Neutrophil (primary cell): ENCODE measurements at regions not wholly inside any gene's neighbourhood (a gene's known extent, or its start where the extent isn't known, plus 50 kb on each side); places are given as distances from the start of the nearest gene placed in this dataset.

Experiments
- H3K27ac ChIP-seq: fragments of 200-600 bp; sonication (generic); 2 replicates; pipeline ENCODE4 v1.5.1; 2016; ENCODE audit warnings: mild to moderate bottlenecking, moderate library complexity
- H3K27me3 ChIP-seq: fragments of 200-600 bp; sonication (generic); 2 replicates; pipeline ENCODE4 v1.6.0; 2016; ENCODE audit warnings: mild to moderate bottlenecking
- H3K36me3 ChIP-seq: fragments of 200-600 bp; sonication (generic); 2 replicates; pipeline ENCODE4 v1.5.1; 2017
- H3K4me1 ChIP-seq, 2 experiments: fragments of 200-600 bp in 1 of 2; sonication (generic) in 1 of 2; 1 replicate in 1 of 2; 2 replicates in 1 of 2; pipeline versions ENCODE4 v1.5.1 to v1.6.1; 2013 to 2016; ENCODE audit warnings: low read depth in 1 of 2, low read length in 1 of 2, mild to moderate bottlenecking in 1 of 2, moderate library complexity in 1 of 2; ENCODE audit not compliant: control insufficient read depth in 1 of 2, insufficient read depth in 1 of 2
- H3K4me3 ChIP-seq, 2 experiments: fragments of 200-600 bp in 1 of 2; sonication (generic) in 1 of 2; 1 replicate in 1 of 2; 2 replicates in 1 of 2; pipeline ENCODE4 v1.5.1; 2013 to 2016; ENCODE audit warnings: low read depth in 1 of 2, low read length in 1 of 2, mild to moderate bottlenecking in 1 of 2, moderate library complexity in 1 of 2
- H3K9me3 ChIP-seq: fragments of 200-600 bp; sonication (generic); 2 replicates; pipeline ENCODE4 v1.5.1; 2016
- CTCF ChIP-seq: fragments of 200-600 bp; sonication (generic); IDR thresholded peaks from 2 replicates; pipeline ENCODE4 v1.5.1; 2016; ENCODE audit warnings: antibody characterized with exemption

- Histone ChIP-seq H3K27me3 (no peaks in the 10 kb centered on the region), H3K36me3 (no peaks in the 10 kb centered on the region), H3K27ac (no peak overlapping the region), H3K4me3 (no peak overlapping the region), H3K9me3 (no peaks in the 10 kb centered on the region), H3K4me1 (no peaks in the 10 kb centered on the region)
- TF ChIP-seq CTCF = no peak
These were observed 144.1 kb upstream of the BTG1 start for GRCh38 chr12:92289629-92290349.

GRCh38 chr12:92288561-92288960, 142.9 kb upstream of the BTG1 start:
- Histone ChIP-seq H3K9me3 (no peaks in the 10 kb centered on the region), H3K27ac (no peak overlapping the region), H3K4me3 (no peak overlapping the region), H3K4me1 (no peaks in the 10 kb centered on the region), H3K27me3 (no peaks in the 10 kb centered on the region), H3K36me3 (no peaks in the 10 kb centered on the region)
- no peak for TF ChIP-seq CTCF

- Histone ChIP-seq H3K9me3 (no peaks in the 10 kb centered on the region), H3K27me3 (no peaks in the 10 kb centered on the region), H3K4me1 (no peaks in the 10 kb centered on the region), H3K27ac (no peak overlapping the region), H3K36me3 (no peaks in the 10 kb centered on the region), H3K4me3 (no peak overlapping the region)
- no peak for TF ChIP-seq CTCF
These were observed 132.8 kb upstream of the BTG1 start for GRCh38 chr12:92278378-92278828.

- Histone ChIP-seq H3K4me1 (no peaks in the 10 kb centered on the region), H3K9me3 (no peaks in the 10 kb centered on the region), H3K36me3 (no peaks in the 10 kb centered on the region), H3K4me3 (no peak overlapping the region), H3K27me3 (no peaks in the 10 kb centered on the region), H3K27ac (no peak overlapping the region)
- no peak for TF ChIP-seq CTCF
These were observed 132.1 kb upstream of the BTG1 start for GRCh38 chr12:92277795-92278194.

- TF ChIP-seq CTCF = no peak
- no peak overlapping the region for H3K4me3 ChIP-seq
- H3K4me1 ChIP-seq = no peaks in the 10 kb centered on the region
- no peaks in the 10 kb centered on the region for H3K9me3 ChIP-seq
- no peaks in the 10 kb centered on the region for H3K36me3 ChIP-seq
- no peak overlapping the region for H3K27ac ChIP-seq
- no peaks in the 10 kb centered on the region for H3K27me3 ChIP-seq
These were observed 130.6 kb upstream of the BTG1 start for GRCh38 chr12:92276276-92276675.
